Type B pancreatic cell (in vitro differentiated cells): ENCODE measurements at regions not wholly inside any gene's neighbourhood (a gene's known extent, or its start where the extent isn't known, plus 50 kb on each side); places are given as distances from the start of the nearest gene placed in this dataset.

Experiments
- DNase-seq: peaks from one replicate; pipeline ENCODE4 v3.0.0; 2021; ENCODE audit warnings: mixed read lengths; ENCODE audit not compliant: unreplicated experiment; ENCODE audit errors: extremely low spot score
- H3K27ac Mint-ChIP-seq: 2 replicates; pipeline ENCODE4 v1.8.0; 2021; ENCODE audit warnings: mild to moderate bottlenecking, mixed read lengths
- H3K27me3 Mint-ChIP-seq: 2 replicates; pipeline ENCODE4 v1.8.0; 2021; ENCODE audit warnings: mixed read lengths
- H3K36me3 Mint-ChIP-seq: 2 replicates; pipeline ENCODE4 v1.8.0; 2021; ENCODE audit warnings: mixed read lengths
- H3K4me1 Mint-ChIP-seq: one replicate; pipeline ENCODE4 v1.8.0; 2021; ENCODE audit warnings: mixed read lengths; ENCODE audit not compliant: unreplicated experiment
- H3K4me3 Mint-ChIP-seq: 2 replicates; pipeline ENCODE4 v1.8.0; 2021; ENCODE audit warnings: mild to moderate bottlenecking, mixed read lengths
- H3K9me3 Mint-ChIP-seq: 2 replicates; pipeline ENCODE4 v1.8.0; 2021; ENCODE audit warnings: mixed read lengths
- TF ChIP-seq, protein P1 (sequence below): fragments of 200-600 bp; sonication (generic); conservative IDR thresholded peaks from 2 replicates; pipeline ENCODE4 v1.5.0; 2021; ENCODE audit warnings: antibody characterized with exemption, mild to moderate bottlenecking

DNA sequence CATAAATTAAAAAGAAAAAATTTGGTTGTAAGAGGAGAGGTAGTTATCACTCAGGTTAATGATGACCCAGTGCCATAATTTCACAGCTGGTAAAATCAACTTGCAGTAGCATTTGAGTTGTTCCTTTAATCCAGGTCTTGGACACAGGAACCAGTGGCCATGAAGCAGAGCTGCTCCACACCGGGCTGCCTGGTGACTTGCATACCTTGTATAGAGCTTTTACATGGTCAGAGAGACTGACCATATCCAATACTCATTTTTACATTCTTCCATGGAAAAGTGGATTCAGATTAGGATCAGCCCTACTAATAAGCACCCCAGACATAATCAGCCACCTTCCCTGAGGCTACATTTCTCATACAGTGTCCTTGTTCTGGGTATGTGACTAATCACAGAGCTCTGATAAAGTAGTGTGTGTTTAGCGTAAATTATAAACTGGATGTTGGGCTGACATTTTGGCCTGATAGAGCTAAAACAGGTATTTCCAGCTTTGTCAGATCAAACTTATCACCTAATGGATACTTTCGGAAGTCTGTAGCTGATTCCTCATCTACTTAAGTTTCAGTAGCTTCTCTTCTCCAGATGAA lies 77.0 kb upstream of the ZSWIM6 start:
- Mint-ChIP-seq H3K9me3 (peaks cover 9% of the 10 kb centered on the region), H3K4me3 (peak overlapping the region; percentile 53), H3K36me3 (no peaks in the 10 kb centered on the region), H3K27ac (peak overlapping the region; percentile 37), H3K27me3 (peaks cover 3% of the 10 kb centered on the region), H3K4me1 (peaks cover 5% of the 10 kb centered on the region)
- no peak for DNase-seq
- TF ChIP-seq, protein P1, sequence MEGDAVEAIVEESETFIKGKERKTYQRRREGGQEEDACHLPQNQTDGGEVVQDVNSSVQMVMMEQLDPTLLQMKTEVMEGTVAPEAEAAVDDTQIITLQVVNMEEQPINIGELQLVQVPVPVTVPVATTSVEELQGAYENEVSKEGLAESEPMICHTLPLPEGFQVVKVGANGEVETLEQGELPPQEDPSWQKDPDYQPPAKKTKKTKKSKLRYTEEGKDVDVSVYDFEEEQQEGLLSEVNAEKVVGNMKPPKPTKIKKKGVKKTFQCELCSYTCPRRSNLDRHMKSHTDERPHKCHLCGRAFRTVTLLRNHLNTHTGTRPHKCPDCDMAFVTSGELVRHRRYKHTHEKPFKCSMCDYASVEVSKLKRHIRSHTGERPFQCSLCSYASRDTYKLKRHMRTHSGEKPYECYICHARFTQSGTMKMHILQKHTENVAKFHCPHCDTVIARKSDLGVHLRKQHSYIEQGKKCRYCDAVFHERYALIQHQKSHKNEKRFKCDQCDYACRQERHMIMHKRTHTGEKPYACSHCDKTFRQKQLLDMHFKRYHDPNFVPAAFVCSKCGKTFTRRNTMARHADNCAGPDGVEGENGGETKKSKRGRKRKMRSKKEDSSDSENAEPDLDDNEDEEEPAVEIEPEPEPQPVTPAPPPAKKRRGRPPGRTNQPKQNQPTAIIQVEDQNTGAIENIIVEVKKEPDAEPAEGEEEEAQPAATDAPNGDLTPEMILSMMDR, result no peak

DNA sequence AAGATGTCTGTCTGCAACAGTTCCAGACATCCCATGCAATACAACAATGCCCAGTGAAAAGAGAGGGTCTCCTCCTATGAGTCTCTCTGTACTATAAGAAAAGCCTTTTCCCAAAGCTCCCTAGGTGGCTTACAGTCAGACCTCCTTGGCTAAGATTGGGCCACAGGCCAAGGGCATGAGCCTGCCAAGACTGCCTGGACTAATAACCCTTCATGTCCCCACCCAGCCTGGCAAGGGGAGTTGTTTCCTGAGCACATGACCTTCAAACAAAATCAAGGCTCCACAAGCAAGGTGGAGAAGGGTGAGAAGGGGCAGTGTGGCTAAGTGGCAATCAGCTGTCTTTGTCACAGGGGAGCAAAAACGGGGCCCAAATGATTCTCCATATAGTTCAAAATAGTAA lies 75.6 kb upstream of the ZSWIM6 start:
- no peaks in the 10 kb centered on the region for H3K36me3 Mint-ChIP-seq
- H3K9me3 Mint-ChIP-seq, result peaks cover 11% of the 10 kb centered on the region
- TF ChIP-seq, protein P1, result no peak
- H3K4me3 Mint-ChIP-seq, result no peak overlapping the region
- H3K27ac Mint-ChIP-seq, result no peak overlapping the region
- no peak for DNase-seq
- peaks cover 5% of the 10 kb centered on the region for H3K4me1 Mint-ChIP-seq
- peaks cover 3% of the 10 kb centered on the region for H3K27me3 Mint-ChIP-seq

DNA sequence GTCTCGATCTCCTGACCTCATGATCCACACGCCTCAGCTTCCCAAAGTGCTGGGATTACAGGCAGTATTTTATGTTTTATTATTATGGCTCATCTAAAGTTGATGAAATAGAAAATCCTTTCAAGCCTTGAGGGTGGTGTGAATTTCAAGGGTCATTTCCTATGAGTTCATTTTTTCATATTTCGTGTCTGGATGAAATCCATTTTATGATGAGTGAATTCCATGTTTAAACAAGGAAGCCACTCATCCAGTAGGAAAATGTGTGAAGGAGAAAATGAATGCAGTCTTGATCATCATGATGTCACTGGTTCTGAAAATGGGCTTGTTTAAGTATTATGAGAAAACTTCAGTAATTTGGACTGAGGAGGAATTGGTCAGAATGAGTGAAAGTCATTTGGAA lies 74.6 kb upstream of the ZSWIM6 start:
- H3K4me3 Mint-ChIP-seq, result no peak overlapping the region
- TF ChIP-seq, protein P1, result no peak
- H3K4me1 Mint-ChIP-seq, result peaks cover 5% of the 10 kb centered on the region
- H3K9me3 Mint-ChIP-seq, result peaks cover 11% of the 10 kb centered on the region
- H3K36me3 Mint-ChIP-seq, result no peaks in the 10 kb centered on the region
- no peak overlapping the region for H3K27ac Mint-ChIP-seq
- peaks cover 3% of the 10 kb centered on the region for H3K27me3 Mint-ChIP-seq
- DNase-seq, result no peak

DNA sequence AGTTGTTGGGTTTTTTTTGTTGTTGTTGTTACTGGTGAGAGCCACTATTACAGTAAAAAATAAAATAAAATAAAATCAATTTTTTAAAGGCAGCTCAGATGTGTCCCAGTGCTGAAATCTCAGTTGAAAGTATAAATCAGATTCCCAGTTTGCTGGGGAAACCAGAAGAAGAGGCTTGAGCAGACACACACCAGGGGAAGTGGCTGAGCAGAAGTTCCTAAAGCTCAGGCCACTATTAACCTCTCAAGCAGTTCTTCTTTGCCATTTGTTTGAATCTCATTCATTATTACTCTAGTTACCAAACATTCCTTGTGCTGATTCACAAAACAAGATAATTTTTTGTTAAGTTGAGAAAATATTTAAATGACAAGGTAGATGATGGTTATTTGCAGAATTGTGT lies 70.9 kb upstream of the ZSWIM6 start:
- Mint-ChIP-seq H3K27ac (no peak overlapping the region), H3K4me3 (no peak overlapping the region), H3K9me3 (peaks cover 6% of the 10 kb centered on the region), H3K27me3 (peaks cover 5% of the 10 kb centered on the region), H3K4me1 (peaks cover 6% of the 10 kb centered on the region), H3K36me3 (no peaks in the 10 kb centered on the region)
- no peak for DNase-seq
- TF ChIP-seq, protein P1, result no peak

DNA sequence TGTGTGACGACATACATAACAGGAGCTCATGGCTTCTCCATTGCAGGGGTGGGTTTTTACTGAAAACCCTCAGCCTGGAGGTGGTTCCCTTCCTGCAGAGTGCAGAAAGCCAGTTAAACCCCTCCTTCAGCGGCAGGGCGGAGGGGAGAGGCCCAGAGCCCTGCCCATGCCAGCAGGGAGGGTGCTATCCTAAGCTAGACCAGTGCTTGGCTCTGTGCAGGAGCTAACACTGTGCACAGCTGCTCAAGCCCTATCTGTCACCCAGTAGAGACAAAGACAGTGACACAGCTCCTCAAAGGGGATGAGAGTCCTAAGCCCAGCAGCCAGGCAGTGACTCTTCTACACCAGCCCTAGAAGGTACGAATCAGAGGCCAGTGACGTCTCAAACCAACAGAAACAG lies 70.0 kb upstream of the ZSWIM6 start:
- Mint-ChIP-seq H3K27ac (no peak overlapping the region), H3K27me3 (peaks cover 5% of the 10 kb centered on the region), H3K36me3 (no peaks in the 10 kb centered on the region), H3K9me3 (peaks cover 6% of the 10 kb centered on the region), H3K4me1 (peaks cover 6% of the 10 kb centered on the region), H3K4me3 (no peak overlapping the region)
- DNase-seq, result no peak
- TF ChIP-seq, protein P1, result no peak

DNA sequence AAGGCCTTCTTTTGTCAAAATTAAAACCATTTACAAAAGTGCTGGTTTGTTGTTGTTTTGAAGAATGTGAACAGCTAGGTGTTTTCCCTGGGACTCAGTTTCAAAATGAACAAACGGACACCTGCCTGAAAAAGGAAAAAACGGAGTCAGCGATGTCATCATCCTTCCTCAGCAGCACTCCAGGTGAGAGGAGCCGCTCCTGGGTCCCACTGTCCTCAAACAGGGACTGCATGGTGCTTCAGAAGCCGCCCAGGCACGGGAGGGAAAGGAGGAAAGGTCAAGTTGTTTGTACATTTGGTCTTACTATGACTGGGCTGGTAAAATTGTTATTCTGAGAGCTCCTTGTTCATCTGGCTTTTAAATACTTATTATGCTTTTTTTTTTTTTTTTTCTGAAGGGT lies 69.0 kb upstream of the ZSWIM6 start:
- Mint-ChIP-seq H3K27ac (no peak overlapping the region), H3K4me3 (no peak overlapping the region), H3K36me3 (no peaks in the 10 kb centered on the region), H3K4me1 (peaks cover 6% of the 10 kb centered on the region), H3K9me3 (peaks cover 6% of the 10 kb centered on the region), H3K27me3 (peaks cover 5% of the 10 kb centered on the region)
- TF ChIP-seq, protein P1, result no peak
- no peak for DNase-seq
